ENCODE measurements at regions not wholly inside any gene's neighbourhood (a gene's known extent, or its start where the extent isn't known, plus 50 kb on each side); places are given as distances from the start of the nearest gene placed in this dataset.

- no peak for TF ChIP-seq CTCF (IDR thresholded peaks at IDR 0.05; ENCODE audit: control insufficient read depth, extremely low read depth, insufficient read depth)
- no peak overlapping the region for H3K4me3 ChIP-seq (ENCODE audit: low read depth, low read length)
- no peak for DNase-seq (ENCODE audit: low read depth)
Measured at GRCh38 chr4:57588557-57588956, 478.4 kb upstream of the IGFBP7 start.

GRCh38 chr4:57580710-57581599 lies 470.8 kb upstream of the IGFBP7 start:
- no peak for DNase-seq (ENCODE audit: low read depth)
- no peak overlapping the region for H3K4me3 ChIP-seq (ENCODE audit: low read depth, low read length)
- TF ChIP-seq CTCF (IDR thresholded peaks at IDR 0.05; ENCODE audit: control insufficient read depth, extremely low read depth, insufficient read depth) = no peak

GRCh38 chr4:57575426-57575825 lies 465.2 kb upstream of the IGFBP7 start:
- H3K4me3 ChIP-seq (ENCODE audit: low read depth, low read length) = no peak overlapping the region
- no peak for TF ChIP-seq CTCF (IDR thresholded peaks at IDR 0.05; ENCODE audit: control insufficient read depth, extremely low read depth, insufficient read depth)
- no peak for DNase-seq (ENCODE audit: low read depth)

- TF ChIP-seq CTCF (IDR thresholded peaks at IDR 0.05; ENCODE audit: control insufficient read depth, extremely low read depth, insufficient read depth) = no peak
- no peak for DNase-seq (ENCODE audit: low read depth)
- no peak overlapping the region for H3K4me3 ChIP-seq (ENCODE audit: low read depth, low read length)
Measured at GRCh38 chr4:57554556-57555092, 444.4 kb upstream of the IGFBP7 start.

GRCh38 chr4:57553728-57554127 lies 443.5 kb upstream of the IGFBP7 start:
- DNase-seq (ENCODE audit: low read depth) = no peak
- H3K4me3 ChIP-seq (ENCODE audit: low read depth, low read length) = no peak overlapping the region
- TF ChIP-seq CTCF (IDR thresholded peaks at IDR 0.05; ENCODE audit: control insufficient read depth, extremely low read depth, insufficient read depth) = peak; percentile 13; the same call in 1 of the 2 replicates

GRCh38 chr4:57550198-57550597 lies 440.0 kb upstream of the IGFBP7 start:
- DNase-seq (ENCODE audit: low read depth) = no peak
- TF ChIP-seq CTCF (IDR thresholded peaks at IDR 0.05; ENCODE audit: control insufficient read depth, extremely low read depth, insufficient read depth) = no peak
- no peak overlapping the region for H3K4me3 ChIP-seq (ENCODE audit: low read depth, low read length)

Measured in LNCaP clone FGC (cell line).